ENCODE measurements at regions not wholly inside any gene's neighbourhood (a gene's known extent, or its start where the extent isn't known, plus 50 kb on each side); places are given as distances from the start of the nearest gene placed in this dataset.

DNA sequence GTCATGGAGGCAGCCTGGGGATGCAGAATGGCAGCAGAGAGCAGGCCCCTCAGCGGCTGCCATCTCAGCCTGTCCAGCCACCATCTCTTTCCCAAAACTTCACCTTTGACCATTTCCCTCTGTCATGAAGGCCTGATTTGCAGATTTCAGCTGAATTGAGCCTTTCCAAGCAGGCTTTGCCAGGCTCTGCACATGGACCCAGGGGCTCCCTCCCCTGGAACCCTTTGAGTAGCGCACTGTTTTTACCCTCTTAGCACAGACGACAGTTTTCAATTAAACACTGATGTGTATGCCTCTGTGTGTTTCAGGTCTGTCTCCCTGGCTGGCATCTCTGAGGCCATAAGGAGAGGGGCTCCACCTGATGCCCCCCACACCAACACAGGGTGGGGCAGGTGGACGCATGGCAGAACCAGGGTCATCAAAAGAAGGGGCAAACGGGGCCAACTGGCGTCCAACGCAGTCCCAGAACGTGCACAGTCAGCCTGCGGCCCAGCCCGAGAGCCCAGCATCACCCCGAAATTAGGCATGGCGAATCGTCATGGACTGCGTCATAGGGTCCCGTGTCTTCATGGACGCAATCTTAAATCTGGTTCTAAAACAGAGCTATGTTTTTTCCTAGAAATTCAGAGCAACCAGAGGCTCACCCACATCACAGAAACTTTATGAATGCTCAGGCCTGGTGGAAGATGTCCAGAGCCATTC lies 185.0 kb upstream of the TCERG1L start (continued):
- TF ChIP-seq, protein P1, sequence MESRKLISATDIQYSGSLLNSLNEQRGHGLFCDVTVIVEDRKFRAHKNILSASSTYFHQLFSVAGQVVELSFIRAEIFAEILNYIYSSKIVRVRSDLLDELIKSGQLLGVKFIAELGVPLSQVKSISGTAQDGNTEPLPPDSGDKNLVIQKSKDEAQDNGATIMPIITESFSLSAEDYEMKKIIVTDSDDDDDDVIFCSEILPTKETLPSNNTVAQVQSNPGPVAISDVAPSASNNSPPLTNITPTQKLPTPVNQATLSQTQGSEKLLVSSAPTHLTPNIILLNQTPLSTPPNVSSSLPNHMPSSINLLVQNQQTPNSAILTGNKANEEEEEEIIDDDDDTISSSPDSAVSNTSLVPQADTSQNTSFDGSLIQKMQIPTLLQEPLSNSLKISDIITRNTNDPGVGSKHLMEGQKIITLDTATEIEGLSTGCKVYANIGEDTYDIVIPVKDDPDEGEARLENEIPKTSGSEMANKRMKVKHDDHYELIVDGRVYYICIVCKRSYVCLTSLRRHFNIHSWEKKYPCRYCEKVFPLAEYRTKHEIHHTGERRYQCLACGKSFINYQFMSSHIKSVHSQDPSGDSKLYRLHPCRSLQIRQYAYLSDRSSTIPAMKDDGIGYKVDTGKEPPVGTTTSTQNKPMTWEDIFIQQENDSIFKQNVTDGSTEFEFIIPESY (IDR thresholded peaks at IDR 0.05), result no peak
- no peak for TF ChIP-seq RFX5 (IDR thresholded peaks at IDR 0.05; ENCODE audit: low read depth, low read length)

DNA sequence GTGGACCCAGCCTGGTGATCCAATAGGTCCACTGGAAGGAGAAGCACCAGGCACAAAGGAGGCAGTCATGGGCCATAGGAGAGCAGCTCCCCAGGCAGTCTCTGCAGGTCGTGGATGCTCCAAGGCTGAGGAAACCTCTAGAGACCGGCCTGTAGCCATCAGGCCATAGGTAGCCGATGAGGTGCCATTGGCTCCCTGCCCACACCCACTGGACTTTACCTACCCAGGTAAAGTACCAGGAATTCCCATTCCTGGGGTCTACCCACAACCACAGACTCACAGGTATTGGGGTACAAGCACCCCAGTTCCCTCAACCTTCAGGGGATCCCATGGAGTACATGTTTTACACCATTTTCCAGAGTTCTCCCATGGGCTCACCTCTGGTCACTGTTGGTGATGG lies 188.0 kb upstream of the TCERG1L start:
- H3K79me2 ChIP-seq (ENCODE audit: control insufficient read depth, insufficient read depth, low read length), result no peaks in the 10 kb centered on the region
- H3K4me3 ChIP-seq, result no peak overlapping the region
- H3K4me1 ChIP-seq (ENCODE audit: control insufficient read depth, insufficient read depth, low read length), result no peaks in the 10 kb centered on the region
- FAIRE-seq (no peak), DNase-seq (ENCODE audit: low read depth, low spot score) (no peak), ATAC-seq (no peak)
- in situ Hi-C loops (cut with MboI), result no loop called here
- ChIA-PET RAD21 (ENCODE audit: unreplicated experiment) (no interaction called here), SMC1A (ENCODE audit: uncharacterized antibody, unreplicated experiment) (no interaction called here), POLR2A (no interaction called here), CTCF (no interaction called here)
- intact Hi-C loops (cut with micrococcal nuclease; ENCODE audit: unreplicated experiment), result no loop called here
- no peaks in the 10 kb centered on the region; the same call in 2 of the 3 replicates for H3K9me3 ChIP-seq (replicated peaks; ENCODE audit: control insufficient read depth, insufficient read depth, low read length)
- no peak overlapping the region for H2AFZ ChIP-seq (ENCODE audit: control insufficient read depth, low read depth, low read length)
- H3K27me3 ChIP-seq (replicated peaks in 1 of 2; ENCODE audit: control insufficient read depth in 2 of 2, insufficient read depth in 2 of 2, low read length in 1 of 2), result no peaks in the 10 kb centered on the region
- TF ChIP-seq EP300 (IDR thresholded peaks at IDR 0.05; ENCODE audit: borderline replicate concordance in 1 of 2, control insufficient read depth in 1 of 2, low read depth in 2 of 2, low read length in 2 of 2) (no peak), HDAC6 (IDR thresholded peaks at IDR 0.05; ENCODE audit: unreplicated experiment) (no peak), FOXM1 (IDR thresholded peaks at IDR 0.05; ENCODE audit: low read depth, low read length) (no peak), NFXL1 (IDR thresholded peaks at IDR 0.05; ENCODE audit: borderline replicate concordance) (no peak)
- H3K9ac ChIP-seq (ENCODE audit: control insufficient read depth, insufficient read depth, low read length), result no peak overlapping the region
- H4K20me1 ChIP-seq (ENCODE audit: control insufficient read depth, insufficient read depth), result no peaks in the 10 kb centered on the region
- no peaks in the 10 kb centered on the region for H3K36me3 ChIP-seq (ENCODE audit: control insufficient read depth in 2 of 2, insufficient read depth in 2 of 2, low read length in 1 of 2)
- no peak overlapping the region for H3K4me2 ChIP-seq (ENCODE audit: control insufficient read depth, insufficient read depth)
- no TSS peak for BruUV-seq (replicated peaks)
- 3% methylated on average over 3 of the region's 3 CpGs for WGBS (ENCODE audit: insufficient coverage, insufficient replicate concordance, low lambda C conversion rate, missing lambda C conversion rate)
- no peak overlapping the region for H3K27ac ChIP-seq (ENCODE audit: control insufficient read depth, insufficient read depth)
